GM19351 (cell line): ENCODE measurements at regions not wholly inside any gene's neighbourhood (a gene's known extent, or its start where the extent isn't known, plus 50 kb on each side); places are given as distances from the start of the nearest gene placed in this dataset.
"Not testable (repeated sequence)": the region's sequence is repeated elsewhere in the genome, so short reads cannot be mapped to it uniquely, and the experiment has no call there.

Source experiments
- ATAC-seq: cut with Tn5 transposase; IDR thresholded peaks from one replicate; pipeline ENCODE4 v1.9.1; 2021; ENCODE audit warnings: mild to moderate bottlenecking, moderate library complexity; ENCODE audit not compliant: unreplicated experiment

DNA sequence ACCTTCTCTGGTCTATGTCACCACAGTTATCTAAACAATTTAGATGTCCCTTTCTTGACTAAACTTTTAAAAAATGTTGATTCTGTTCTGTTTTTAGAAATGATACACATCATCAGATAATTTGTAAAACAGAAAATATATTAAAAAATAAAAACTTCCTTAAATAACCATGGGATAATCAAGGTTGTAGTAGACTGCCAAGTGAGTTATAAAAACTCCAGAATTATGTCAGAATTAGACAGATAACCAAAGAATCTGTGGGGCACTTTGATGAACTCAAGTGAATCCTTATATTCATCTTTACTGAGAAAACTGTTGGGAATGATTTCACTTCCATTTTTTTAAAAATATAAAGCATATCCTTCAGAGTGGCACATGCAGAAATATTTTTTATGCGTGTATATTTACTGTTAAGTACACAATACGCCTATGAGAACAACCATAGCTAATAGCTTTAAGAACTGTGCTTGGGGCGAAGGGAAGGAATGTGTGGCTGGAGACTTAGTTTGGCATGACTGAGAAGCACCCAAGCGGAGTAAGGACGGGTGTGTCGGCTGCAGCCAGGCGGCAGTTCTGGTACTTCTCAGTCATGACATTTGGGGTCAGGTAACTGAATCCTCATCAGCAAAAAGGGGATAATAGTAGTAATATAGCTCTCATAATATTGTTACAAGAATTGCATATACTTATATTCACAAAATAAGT is 604.7 kb upstream of the CITED2 start:
- ATAC-seq, result no peak

DNA sequence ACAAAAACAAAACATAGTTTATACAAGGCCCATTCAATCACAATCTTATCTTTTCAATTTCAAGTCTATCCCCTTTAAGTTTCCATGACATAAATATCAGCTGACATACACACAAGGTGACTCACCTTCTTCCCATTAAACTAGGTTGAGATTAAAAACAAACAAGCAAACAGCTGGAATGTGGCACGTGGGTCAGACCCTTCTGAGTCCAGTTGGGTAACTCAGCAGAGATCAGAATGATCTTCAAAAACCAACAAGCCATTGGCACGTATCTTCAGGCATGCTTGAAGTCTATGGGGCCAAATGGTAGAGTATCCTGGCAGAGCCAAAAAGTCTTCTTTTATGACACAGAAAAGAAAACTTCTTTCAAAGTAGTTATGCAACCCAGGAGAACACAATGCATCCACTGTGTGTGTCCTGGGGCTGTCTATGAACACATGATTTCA is 603.5 kb upstream of the CITED2 start:
- no peak for ATAC-seq

DNA sequence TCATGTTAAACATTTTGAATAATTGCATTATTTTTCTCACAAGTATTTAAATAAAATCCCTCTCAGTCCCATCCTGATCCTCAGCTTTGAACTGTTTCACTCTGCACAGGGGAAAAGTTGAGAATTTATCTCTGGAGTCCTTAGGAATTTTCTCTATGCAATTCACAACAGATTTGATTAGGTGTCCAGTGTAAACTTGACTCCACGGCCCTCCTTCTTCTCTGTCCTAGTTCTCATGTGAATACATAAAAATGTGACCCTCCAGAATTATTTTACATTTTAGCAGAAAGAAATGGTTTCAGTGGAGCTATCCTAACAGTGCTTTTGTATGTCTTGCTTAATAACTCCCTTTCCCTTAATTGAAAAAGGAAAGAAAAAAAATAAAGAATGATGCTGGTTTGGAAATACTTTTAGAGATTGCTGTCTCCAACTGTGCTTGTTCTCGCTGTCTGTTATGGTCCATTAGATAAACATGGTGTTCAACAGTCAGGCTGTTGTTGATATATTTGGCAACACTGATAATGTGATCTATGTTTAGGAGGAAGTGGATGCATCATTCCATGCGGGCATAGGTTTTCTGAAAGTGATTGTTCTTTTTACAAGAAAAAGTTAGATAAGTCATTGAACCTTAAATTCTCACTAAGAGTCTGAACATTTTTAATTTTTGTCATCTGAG is 599.4 kb upstream of the CITED2 start:
- no peak for ATAC-seq

DNA sequence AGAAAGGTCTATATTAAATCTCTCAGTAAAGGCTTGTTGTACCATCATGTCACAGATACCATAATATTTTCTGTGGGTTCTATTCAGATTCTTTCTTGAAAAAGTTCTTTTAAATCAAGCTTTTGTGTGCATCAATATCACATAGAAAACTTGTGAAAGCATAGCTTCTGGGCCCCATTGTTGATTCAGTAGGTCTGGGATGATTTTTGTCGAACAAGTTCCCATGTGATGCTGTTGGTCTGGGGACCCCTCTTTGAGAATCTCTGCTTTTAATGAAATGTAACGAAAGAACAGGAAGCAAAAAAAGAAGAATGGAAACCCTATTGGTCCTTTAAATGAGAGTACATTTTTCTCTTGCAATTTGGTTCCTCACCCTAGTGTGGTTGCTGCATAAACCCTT is 597.7 kb upstream of the CITED2 start:
- ATAC-seq, result no peak

DNA sequence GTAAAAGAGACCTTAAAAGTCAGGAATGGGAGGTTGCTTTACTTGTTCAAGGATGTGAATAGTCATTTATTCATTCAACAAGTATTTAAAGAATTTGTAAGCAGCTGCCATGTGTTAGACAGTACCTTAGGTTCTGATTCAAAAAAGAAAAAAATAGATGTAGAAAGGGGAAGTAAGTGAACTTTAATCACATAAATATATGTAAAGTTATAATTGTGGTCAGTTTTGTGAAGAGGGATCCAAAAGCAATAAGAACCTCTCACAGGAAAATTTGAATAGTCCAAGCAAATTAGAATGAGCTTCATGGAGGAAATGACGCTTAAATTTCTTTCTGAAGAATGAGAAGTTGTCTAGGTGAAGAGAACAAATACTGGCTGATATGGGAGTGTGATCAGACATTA is 596.1 kb upstream of the CITED2 start:
- no peak for ATAC-seq

DNA sequence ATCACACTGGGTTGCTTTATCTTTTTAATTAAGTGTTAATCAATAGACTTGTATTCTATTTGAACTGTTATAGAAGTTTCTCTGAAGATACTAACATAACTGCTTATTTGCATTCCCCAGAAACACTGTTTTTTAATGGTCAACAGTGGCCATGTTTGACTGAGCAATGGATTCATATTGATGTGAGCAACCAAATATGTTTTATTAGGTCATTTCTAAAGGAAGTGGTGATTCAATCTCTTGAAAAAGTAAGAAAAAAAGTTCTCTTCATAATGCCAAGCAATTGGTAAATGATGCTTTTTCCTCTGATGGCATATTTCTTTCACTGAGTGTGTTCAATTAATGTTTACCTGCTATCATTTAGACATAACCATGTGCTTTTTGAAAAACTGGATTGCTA is 593.0 kb upstream of the CITED2 start:
- no peak for ATAC-seq

DNA sequence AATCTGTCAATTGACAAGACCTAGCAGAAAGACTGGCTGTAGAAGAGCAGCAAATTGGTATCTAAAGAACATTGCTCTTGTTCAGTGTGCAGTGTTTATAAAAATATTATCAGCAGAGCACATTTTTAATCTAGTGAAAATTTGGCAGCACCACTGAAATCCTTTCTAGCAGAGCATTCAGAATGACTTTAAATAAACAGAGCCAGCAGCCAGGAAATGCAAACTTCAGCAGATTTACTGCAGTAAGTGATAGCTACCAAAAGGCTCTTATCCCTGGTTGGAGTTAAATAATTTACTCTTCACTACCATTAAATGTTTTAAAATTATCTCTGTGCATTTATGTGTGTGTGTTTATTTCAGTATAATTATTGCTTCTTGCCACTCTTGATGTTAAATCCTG is 590.9 kb upstream of the CITED2 start:
- no peak for ATAC-seq

DNA sequence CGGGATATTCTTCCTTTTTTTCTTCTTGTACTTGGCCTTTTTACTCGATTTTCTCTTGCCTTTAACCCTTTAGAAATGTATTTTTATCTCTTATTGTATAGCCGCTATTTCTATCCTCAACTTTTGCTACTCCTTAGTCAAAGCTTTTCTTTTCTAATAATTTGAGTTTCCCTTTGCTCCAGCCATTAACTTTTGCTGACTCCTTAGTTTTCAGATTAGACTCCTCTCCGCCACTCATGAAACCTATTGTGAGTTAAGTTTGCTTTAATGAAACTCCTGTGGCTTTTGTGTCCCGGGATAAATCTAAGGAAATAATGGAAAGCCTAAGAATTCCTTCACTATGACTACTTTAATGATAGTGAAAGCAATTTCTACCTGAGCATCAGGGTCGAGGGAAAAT is 590.3 kb upstream of the CITED2 start:
- ATAC-seq, result no peak

DNA sequence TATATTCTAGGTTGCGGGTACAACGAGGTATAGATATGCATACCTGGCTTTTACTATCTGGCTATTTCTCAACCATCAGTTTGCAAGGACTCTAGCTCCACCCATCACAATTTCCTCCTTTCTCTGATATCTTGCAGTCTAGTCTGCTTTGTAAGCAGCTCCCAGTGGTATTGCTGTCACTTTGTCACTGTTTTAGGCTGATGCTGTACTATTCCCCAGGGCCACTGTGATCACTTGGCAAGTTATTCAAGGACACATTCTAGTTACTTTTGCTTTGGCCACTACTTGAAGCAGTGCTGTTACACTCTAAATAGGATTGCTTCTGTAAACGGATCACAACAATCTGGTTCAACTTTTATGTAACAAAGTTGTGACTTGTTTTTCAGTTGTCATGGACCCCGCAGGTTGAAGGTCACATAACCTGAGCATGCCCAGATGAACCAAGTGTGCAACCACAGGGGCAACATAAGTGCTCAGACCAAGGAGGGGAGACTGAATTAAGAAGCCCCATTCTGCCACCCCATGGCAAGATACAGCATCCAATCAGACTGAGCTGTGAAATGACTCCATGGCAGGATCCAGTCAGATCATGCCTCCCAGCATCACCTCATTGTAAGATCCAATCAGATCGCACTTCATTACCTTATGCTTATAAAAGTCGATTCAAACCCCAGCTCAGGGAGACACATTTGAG is 588.4 kb upstream of the CITED2 start:
- ATAC-seq, result no peak

DNA sequence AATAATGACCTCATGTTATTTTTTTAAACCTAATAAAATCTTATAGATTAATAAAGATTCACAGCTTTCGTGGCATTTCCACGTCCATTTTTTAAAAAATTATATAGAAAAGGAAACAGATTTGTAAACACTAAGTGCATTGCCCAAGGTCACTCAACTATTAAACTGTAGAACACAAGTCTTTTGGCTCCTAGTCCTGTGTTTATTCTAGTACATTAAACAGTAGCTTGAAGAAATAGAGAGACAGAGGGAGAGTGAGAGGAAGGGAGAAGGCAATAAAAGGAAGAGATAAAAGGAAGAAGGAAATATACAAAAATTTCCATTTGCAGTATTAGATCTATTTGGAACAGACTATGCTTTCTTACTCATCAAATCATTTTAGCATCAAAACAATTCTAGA is 586.7 kb upstream of the CITED2 start:
- ATAC-seq, result no peak

DNA sequence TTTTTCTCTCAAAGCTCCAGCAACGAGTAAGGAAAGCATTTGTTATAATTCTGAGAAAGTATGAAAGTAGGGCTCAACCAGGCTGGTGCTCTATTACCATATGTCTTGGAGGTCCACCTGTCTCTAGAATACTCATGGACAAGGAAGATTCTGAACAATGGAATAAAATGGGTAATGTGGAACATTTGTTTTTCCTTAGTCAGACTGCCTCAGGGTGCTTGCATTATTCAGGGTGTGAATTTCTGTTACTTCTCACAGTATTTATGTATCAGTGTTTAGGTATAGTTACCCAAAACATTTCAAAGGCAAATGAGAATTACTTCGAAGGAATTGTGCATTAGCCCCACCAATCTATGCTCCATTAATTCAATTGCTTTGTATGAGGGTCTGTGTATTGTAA is 586.2 kb upstream of the CITED2 start:
- no peak for ATAC-seq

DNA sequence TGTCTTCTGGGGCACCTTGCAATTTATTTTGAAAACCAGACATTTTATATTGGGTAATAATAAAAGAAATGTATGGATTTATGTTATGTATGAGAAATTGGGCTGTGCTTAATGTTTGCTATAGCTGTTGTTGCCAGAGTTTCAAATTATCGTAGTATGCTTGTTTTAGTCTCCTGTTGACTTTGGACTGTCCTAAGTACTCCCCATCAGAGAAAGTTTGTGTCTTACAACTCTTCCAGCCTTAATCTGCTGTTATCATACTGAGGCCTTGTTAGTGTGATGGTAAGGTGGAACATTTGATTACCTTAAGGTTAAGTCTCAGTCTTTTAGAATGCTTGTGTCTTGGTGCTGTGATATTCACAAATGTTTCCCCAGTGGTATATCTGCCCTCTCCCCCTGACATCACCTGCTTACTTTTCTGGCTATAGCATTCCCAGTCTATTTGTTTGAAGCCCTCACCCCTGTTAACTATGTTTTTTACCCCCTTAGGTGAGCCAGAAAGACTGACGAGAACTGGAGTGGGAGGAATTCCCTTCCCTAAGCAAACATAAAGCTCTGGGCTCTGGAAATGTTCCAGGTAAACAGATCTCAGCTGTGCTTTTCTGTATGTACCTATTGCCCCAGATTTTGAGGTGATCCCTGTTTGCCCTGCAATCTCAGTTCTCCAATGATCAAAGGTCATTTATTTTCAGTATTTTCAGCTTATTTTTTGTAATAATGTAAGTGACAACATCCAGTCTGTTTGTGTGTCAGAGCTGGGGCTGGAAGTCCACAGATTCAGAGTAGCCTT is 581.1 kb upstream of the CITED2 start:
- no peak for ATAC-seq

DNA sequence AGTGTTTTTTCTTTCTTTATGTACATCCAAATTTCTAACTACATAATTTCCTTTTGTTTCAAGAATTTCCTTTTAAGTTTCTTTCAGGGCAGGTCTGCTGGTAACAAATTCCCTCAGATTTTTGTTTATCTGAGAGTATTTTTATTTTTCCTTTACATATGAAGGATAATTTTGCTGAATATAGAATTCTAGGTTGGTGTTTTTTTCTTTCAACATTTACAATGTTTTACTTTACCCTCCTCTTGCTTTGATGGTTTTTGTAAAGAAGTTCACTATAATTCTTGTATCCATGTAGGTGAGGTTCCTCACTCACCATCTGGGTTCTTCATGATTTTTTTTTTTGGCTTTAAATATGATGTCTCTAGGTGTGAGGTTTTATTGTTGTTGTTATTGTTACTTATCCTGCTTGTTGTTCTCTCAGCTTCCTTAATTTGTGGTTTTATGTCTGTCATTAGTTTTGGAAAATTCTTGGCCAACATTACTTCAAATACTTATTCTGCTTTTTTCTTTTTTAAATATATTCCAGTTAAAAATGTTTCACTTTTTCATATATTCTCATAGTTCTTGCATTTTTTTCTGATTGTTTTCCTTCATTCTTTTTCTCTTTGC is 580.1 kb upstream of the CITED2 start:
- ATAC-seq, result no peak

DNA sequence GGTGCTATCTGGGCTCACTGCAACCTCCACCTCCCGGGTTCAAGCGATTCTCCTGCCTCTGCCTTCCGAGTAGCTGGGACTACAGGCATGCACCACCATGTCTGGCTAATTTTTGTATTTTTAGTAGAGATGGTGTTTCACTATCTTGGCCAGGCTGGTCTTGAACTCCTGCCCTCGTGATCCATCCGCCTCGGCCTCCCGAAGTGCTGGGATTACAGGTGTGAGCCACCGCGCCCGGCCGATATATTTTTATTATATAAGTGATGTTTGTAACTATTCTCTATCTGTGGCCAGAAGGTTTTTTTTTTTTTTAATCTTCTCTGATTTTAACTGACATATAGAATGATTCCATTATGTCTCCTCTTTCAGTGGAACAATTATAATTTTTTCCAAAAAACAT is 579.3 kb upstream of the CITED2 start:
- ATAC-seq, result not testable (repeated sequence)

DNA sequence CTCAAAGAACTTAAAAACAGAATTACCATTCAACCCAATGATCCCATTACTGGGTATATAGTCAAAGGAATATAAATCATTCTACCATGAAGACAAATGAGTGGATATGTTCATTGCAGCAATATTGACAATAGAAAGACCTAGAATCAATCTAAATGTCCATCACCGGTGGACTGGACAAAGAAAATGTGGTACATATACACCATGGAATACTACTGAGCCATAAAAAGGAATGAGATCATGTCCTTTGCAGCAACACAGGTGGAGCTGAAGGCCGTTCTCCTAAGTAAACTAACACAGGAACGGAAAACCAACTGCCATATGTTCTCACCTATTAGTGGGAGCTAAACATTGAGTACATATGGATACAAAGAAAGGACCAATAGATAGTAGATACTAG is 576.7 kb upstream of the CITED2 start:
- ATAC-seq, result no peak

DNA sequence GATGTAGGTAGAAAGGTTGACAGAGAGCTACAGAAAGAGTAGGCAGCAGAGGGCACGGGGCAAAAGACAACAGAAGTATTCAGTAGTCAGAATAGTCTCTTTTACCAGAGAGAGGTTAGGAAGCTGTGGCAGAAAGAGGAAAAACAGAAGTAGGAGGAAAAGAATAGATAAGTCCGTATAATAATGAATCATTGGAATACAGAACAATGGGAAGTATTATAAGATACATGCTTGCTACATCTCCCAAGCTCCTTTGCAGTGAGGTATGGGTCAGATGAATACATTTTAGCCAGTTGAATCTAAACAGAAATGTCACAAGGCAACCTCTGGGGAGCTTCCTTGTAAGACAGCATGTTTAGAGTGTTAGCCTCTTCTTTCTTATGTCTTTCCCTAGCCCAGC is 570.5 kb upstream of the CITED2 start:
- no peak for ATAC-seq

DNA sequence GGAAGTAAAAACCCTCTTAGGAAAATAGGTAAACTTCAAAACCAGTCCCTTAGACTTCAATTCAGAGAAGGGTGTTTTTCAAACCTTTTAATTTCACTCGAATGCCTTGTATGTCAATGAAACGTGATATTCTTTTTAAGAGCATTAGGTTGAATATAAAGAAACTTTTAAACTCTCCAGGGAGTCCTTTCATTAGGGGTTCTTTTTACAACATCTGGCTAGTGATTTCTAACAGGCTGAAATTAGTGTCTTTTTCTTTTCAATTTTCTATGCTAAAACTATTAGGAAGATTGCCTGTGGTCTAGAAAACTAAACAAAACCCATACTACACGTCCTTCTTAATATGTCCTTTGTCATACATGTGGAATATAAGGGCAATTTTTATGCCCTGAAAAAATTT is 569.7 kb upstream of the CITED2 start:
- no peak for ATAC-seq

DNA sequence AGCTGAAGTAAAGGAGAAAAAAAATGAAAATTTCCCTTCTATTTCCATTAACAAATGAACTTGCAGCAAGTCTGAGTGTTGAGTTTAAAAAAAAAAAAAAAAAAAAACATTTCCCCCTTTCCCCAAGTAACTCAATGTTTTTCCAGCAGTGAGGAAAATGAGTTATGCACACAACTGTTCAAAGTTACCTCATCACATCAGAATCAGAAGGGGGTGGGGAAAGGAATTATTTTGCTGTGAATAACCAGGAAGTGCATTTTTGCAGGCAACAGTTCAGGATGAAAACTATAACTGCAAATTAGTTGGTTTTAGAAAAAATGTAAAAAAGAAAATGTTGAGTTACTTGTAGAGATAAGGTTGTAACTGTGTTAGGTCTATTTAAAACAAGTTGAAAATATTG is 568.9 kb upstream of the CITED2 start:
- ATAC-seq, result no peak

DNA sequence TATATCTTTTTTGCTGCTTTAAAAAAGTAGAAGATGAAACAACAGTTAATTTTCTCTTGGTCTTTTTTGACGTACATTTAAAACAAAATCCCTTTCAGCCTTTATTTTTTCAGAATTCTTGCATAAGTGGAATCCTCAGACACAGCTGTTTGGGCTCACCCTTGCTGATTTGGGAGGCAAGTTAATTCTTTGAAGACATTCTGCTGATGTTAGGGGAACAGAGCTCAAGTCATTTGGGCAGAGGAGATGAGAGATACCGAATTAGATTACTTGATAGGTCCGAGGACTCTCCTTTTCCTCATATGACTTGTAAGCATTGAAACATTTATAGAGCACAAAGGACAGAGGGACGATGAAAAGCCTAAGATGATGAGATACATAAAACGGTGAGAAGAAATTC is 567.9 kb upstream of the CITED2 start:
- no peak for ATAC-seq

DNA sequence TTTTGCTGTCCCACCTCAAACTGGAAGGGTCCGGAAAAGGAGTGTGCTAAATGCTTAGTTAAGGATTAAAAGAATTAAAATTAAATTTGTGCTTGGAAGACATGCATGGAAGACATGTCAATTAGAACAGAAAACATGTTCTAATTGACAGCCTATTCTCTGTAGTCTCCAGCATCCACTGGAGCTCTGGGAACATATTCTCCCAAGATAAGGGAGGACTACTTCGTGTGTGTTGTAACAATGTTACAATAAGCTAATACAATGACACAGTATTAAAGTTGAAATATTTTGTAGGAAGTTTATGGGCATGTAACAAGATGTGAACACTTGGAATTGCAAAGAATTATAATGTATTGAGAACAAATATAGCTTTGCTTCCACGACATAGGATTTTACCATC is 567.4 kb upstream of the CITED2 start:
- no peak for ATAC-seq
